Smooth muscle cell (in vitro differentiated cells): ENCODE measurements at regions not wholly inside any gene's neighbourhood (a gene's known extent, or its start where the extent isn't known, plus 50 kb on each side); places are given as distances from the start of the nearest gene placed in this dataset.

Source experiments
- DNase-seq: peaks from one replicate; lab custom pipeline; 2025; ENCODE audit not compliant: unreplicated experiment; lab: John Stamatoyannopoulos, UW
- H2AFZ ChIP-seq: fragments of 200-600 bp; sonication (generic); 2 replicates; pipeline ENCODE4 v1.6.0; 2016; ENCODE audit warnings: antibody characterized with exemption, low read depth, mild to moderate bottlenecking
- H3F3A ChIP-seq: fragments of 200-600 bp; sonication (generic); 2 replicates; pipeline ENCODE4 v1.6.0; 2017; ENCODE audit warnings: antibody characterized with exemption, low read depth
- H3K27ac ChIP-seq: fragments of 200-600 bp; sonication (generic); 2 replicates; pipeline ENCODE4 v1.5.1; 2016; ENCODE audit warnings: low read depth, mild to moderate bottlenecking
- H3K27me3 ChIP-seq: fragments of 200-600 bp; sonication (generic); 2 replicates; pipeline ENCODE4 v1.6.1; 2016; ENCODE audit warnings: low read depth, mild to moderate bottlenecking
- H3K36me3 ChIP-seq: fragments of 200-600 bp; sonication (generic); 2 replicates; pipeline ENCODE4 v1.5.1; 2016; ENCODE audit warnings: low read depth
- H3K4me1 ChIP-seq: fragments of 200-600 bp; sonication (generic); 2 replicates; pipeline ENCODE4 v1.5.1; 2016; ENCODE audit warnings: low read depth
- H3K4me2 ChIP-seq: fragments of 200-600 bp; sonication (generic); 2 replicates; pipeline ENCODE4 v1.6.0; 2016; ENCODE audit warnings: mild to moderate bottlenecking
- H3K4me3 ChIP-seq: fragments of 200-600 bp; sonication (generic); 2 replicates; pipeline ENCODE4 v1.5.1; 2016; ENCODE audit warnings: mild to moderate bottlenecking
- H3K79me2 ChIP-seq: fragments of 200-600 bp; sonication (generic); 2 replicates; pipeline ENCODE4 v1.6.0; 2016; ENCODE audit warnings: low read depth, mild to moderate bottlenecking
- H3K9ac ChIP-seq: fragments of 200-600 bp; sonication (generic); 2 replicates; pipeline ENCODE4 v1.6.0; 2016; ENCODE audit warnings: low read depth
- H3K9me3 ChIP-seq: fragments of 200-600 bp; sonication (generic); replicated peaks from 2 replicates; pipeline ENCODE4 v1.5.1; 2016; ENCODE audit warnings: low read depth
- H4K20me1 ChIP-seq: fragments of 200-600 bp; sonication (generic); 2 replicates; pipeline ENCODE4 v1.6.0; 2016; ENCODE audit warnings: low read depth
- CTCF ChIP-seq: fragments of 200-600 bp; sonication (generic); IDR thresholded peaks from 2 replicates; pipeline ENCODE4 v1.5.1; 2017; ENCODE audit warnings: borderline replicate concordance, mild to moderate bottlenecking, antibody characterized with exemption; ENCODE audit not compliant: insufficient read depth, poor library complexity, severe bottlenecking
- WGBS: methylation state at CpG from one replicate; pipeline ENCODE4 v1.1.7; 2016; ENCODE audit warnings: low lambda C conversion rate; 5-methylcytosine and 5-hydroxymethylcytosine counted together

GRCh38 chr17:63019138-63019873 lies 53.3 kb downstream of the TANC2 start:
- no peaks in the 10 kb centered on the region for H3K4me1 ChIP-seq
- no peaks in the 10 kb centered on the region for H3F3A ChIP-seq
- peaks cover 96% of the 10 kb centered on the region for H3K79me2 ChIP-seq
- H3K27me3 ChIP-seq: no peaks in the 10 kb centered on the region
- H3K9ac ChIP-seq: peak overlapping the region; percentile 12
- H3K4me3 ChIP-seq: no peak overlapping the region
- no peak for TF ChIP-seq CTCF
- no peaks in the 10 kb centered on the region for H3K9me3 ChIP-seq
- H3K4me2 ChIP-seq: no peak overlapping the region
- H3K27ac ChIP-seq: peak overlapping the region; percentile 70
- WGBS: 89% methylated on average over 6 of the region's 6 CpGs
- no peaks in the 10 kb centered on the region for H3K36me3 ChIP-seq
- no peak for DNase-seq
- H4K20me1 ChIP-seq: peaks cover 83% of the 10 kb centered on the region
- H2AFZ ChIP-seq: no peak overlapping the region

- H3K4me2 ChIP-seq: no peak overlapping the region
- no peak overlapping the region for H3K27ac ChIP-seq
- no peak overlapping the region for H2AFZ ChIP-seq
- no peaks in the 10 kb centered on the region for H3K27me3 ChIP-seq
- H3K36me3 ChIP-seq: no peaks in the 10 kb centered on the region
- no peak overlapping the region for H3K9ac ChIP-seq
- no peaks in the 10 kb centered on the region for H3K4me1 ChIP-seq
- H3K9me3 ChIP-seq: no peaks in the 10 kb centered on the region
- peaks cover 86% of the 10 kb centered on the region for H3K79me2 ChIP-seq
- WGBS: 89% methylated on average over 1 of the region's 1 CpG
- H3F3A ChIP-seq: no peaks in the 10 kb centered on the region
- no peak for DNase-seq
- no peak overlapping the region for H3K4me3 ChIP-seq
- TF ChIP-seq CTCF: no peak
- H4K20me1 ChIP-seq: peaks cover 74% of the 10 kb centered on the region
Measured at GRCh38 chr17:63022567-63022966, 56.5 kb downstream of the TANC2 start.

- no peak overlapping the region for H2AFZ ChIP-seq
- H3K36me3 ChIP-seq: no peaks in the 10 kb centered on the region
- no peaks in the 10 kb centered on the region for H3K27me3 ChIP-seq
- H3K4me2 ChIP-seq: no peak overlapping the region
- 98% methylated on average over 2 of the region's 2 CpGs for WGBS
- H3K4me3 ChIP-seq: no peak overlapping the region
- H4K20me1 ChIP-seq: peaks cover 70% of the 10 kb centered on the region
- H3K4me1 ChIP-seq: no peaks in the 10 kb centered on the region
- H3K79me2 ChIP-seq: peaks cover 86% of the 10 kb centered on the region
- no peak for DNase-seq
- TF ChIP-seq CTCF: no peak
- H3F3A ChIP-seq: no peaks in the 10 kb centered on the region
- no peaks in the 10 kb centered on the region for H3K9me3 ChIP-seq
- H3K9ac ChIP-seq: no peak overlapping the region
- no peak overlapping the region for H3K27ac ChIP-seq
Measured at GRCh38 chr17:63023049-63023448, 57.0 kb downstream of the TANC2 start.

- Histone ChIP-seq H4K20me1 (peaks cover 66% of the 10 kb centered on the region), H3K27ac (no peak overlapping the region), H3F3A (no peaks in the 10 kb centered on the region), H3K9ac (no peak overlapping the region), H3K4me1 (no peaks in the 10 kb centered on the region), H3K79me2 (peaks cover 84% of the 10 kb centered on the region), H3K4me2 (no peak overlapping the region), H3K9me3 (no peaks in the 10 kb centered on the region), H3K27me3 (no peaks in the 10 kb centered on the region), H3K36me3 (no peaks in the 10 kb centered on the region), H3K4me3 (no peak overlapping the region), H2AFZ (no peak overlapping the region)
- no peak for TF ChIP-seq CTCF
- DNase-seq: no peak
- 72% methylated on average over 4 of the region's 4 CpGs for WGBS
Measured at GRCh38 chr17:63024201-63024600, 58.2 kb downstream of the TANC2 start.
